Testis (tissue), 2 donors: ENCODE measurements at regions not wholly inside any gene's neighbourhood (a gene's known extent, or its start where the extent isn't known, plus 50 kb on each side); places are given as distances from the start of the nearest gene placed in this dataset.

Experiments used
- DNase-seq: peaks from one replicate; pipeline ENCODE4 v3.0.0-alpha.2; 2019
- H3K27ac ChIP-seq, 2 donors: fragments of 200-600 bp; sonication (generic); one replicate each; pipeline ENCODE4 v1.5.1; 2019
- H3K27me3 ChIP-seq: fragments of 200-600 bp; sonication (generic); one replicate; pipeline ENCODE4 v1.5.1; 2019
- H3K36me3 ChIP-seq: fragments of 200-600 bp; sonication (generic); one replicate; pipeline ENCODE4 v1.5.1; 2017; ENCODE audit warnings: low read depth; ENCODE audit errors: missing control alignments
- H3K4me1 ChIP-seq: fragments of 200-600 bp; sonication (generic); one replicate; pipeline ENCODE4 v1.5.1; 2019
- H3K4me3 ChIP-seq, 2 donors: fragments of 200-600 bp; sonication (generic); one replicate each; pipeline ENCODE4 v1.5.1; 2017 to 2019
- H3K9me3 ChIP-seq: fragments of 200-600 bp; sonication (generic); one replicate; pipeline ENCODE4 v1.5.1; 2017
- POLR2A ChIP-seq: fragments of 450-650 bp; IDR thresholded peaks from one replicate; pipeline ENCODE4 v1.6.1; 2017; ENCODE audit warnings: antibody characterized with exemption, mild to moderate bottlenecking, moderate library complexity
- WGBS, 2 donors: methylation state at CpG; one replicate each; pipeline ENCODE4 v1.1.5; 2018; 5-methylcytosine and 5-hydroxymethylcytosine counted together
- intact Hi-C: fragments of 100-400 bp; cut with DNase I; formaldehyde crosslinking; loops from one replicate; pipeline ENCODE4 v1.15.1; 2023; ENCODE audit warnings: low total_unique reads
- TF ChIP-seq, protein P1 (sequence below), 3 experiments: fragments of 450-650 bp in 2 of 3; fragments of 200-600 bp in 1 of 3; sonication (generic) in 1 of 3; IDR thresholded peaks; one replicate each; pipeline ENCODE4 v1.5.1; 2016 to 2019; ENCODE audit warnings: antibody characterized with exemption in 3 of 3, mild to moderate bottlenecking in 2 of 3, moderate library complexity in 1 of 3

- WGBS, 2 donors = 75 to 79% methylated on average over 2 of the region's 2 CpGs
- H3K27ac ChIP-seq = no peak overlapping the region
- no peaks in the 10 kb centered on the region for H3K27me3 ChIP-seq
- H3K9me3 ChIP-seq = no peaks in the 10 kb centered on the region
- intact Hi-C loops = no loop called here
- no peak for DNase-seq
- H3K4me1 ChIP-seq = no peaks in the 10 kb centered on the region
- no peaks in the 10 kb centered on the region for H3K36me3 ChIP-seq
- TF ChIP-seq, protein P1, sequence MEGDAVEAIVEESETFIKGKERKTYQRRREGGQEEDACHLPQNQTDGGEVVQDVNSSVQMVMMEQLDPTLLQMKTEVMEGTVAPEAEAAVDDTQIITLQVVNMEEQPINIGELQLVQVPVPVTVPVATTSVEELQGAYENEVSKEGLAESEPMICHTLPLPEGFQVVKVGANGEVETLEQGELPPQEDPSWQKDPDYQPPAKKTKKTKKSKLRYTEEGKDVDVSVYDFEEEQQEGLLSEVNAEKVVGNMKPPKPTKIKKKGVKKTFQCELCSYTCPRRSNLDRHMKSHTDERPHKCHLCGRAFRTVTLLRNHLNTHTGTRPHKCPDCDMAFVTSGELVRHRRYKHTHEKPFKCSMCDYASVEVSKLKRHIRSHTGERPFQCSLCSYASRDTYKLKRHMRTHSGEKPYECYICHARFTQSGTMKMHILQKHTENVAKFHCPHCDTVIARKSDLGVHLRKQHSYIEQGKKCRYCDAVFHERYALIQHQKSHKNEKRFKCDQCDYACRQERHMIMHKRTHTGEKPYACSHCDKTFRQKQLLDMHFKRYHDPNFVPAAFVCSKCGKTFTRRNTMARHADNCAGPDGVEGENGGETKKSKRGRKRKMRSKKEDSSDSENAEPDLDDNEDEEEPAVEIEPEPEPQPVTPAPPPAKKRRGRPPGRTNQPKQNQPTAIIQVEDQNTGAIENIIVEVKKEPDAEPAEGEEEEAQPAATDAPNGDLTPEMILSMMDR (IDR thresholded peaks at IDR 0.05) = no peak
- TF ChIP-seq POLR2A = no peak
- no peak overlapping the region for H3K4me3 ChIP-seq
These were observed 367.1 kb upstream of the KLF4 start for GRCh38 chr9:107856633-107857032.

GRCh38 chr9:107855164-107855563 lies 365.6 kb upstream of the KLF4 start:
- DNase-seq = no peak
- intact Hi-C loops = no loop called here
- no peak overlapping the region for H3K27ac ChIP-seq
- WGBS, 2 donors = 95 to 100% methylated on average over 1 of the region's 1 CpG
- H3K4me1 ChIP-seq = no peaks in the 10 kb centered on the region
- H3K4me3 ChIP-seq = no peak overlapping the region
- TF ChIP-seq, protein P1 (IDR thresholded peaks at IDR 0.05) = no peak
- no peaks in the 10 kb centered on the region for H3K9me3 ChIP-seq
- H3K36me3 ChIP-seq = no peaks in the 10 kb centered on the region
- H3K27me3 ChIP-seq = no peaks in the 10 kb centered on the region

GRCh38 chr9:107853461-107853860 lies 363.9 kb upstream of the KLF4 start:
- Histone ChIP-seq H3K27me3 (no peaks in the 10 kb centered on the region), H3K4me3 (no peak overlapping the region), H3K9me3 (no peaks in the 10 kb centered on the region), H3K4me1 (no peaks in the 10 kb centered on the region), H3K36me3 (no peaks in the 10 kb centered on the region), H3K27ac (no peak overlapping the region)
- no peak for DNase-seq
- no peak for TF ChIP-seq POLR2A
- TF ChIP-seq, protein P1 (IDR thresholded peaks at IDR 0.05) = no peak
- intact Hi-C loops = no loop called here
- WGBS, 2 donors = 77 to 86% methylated on average over 6 of the region's 6 CpGs

DNA sequence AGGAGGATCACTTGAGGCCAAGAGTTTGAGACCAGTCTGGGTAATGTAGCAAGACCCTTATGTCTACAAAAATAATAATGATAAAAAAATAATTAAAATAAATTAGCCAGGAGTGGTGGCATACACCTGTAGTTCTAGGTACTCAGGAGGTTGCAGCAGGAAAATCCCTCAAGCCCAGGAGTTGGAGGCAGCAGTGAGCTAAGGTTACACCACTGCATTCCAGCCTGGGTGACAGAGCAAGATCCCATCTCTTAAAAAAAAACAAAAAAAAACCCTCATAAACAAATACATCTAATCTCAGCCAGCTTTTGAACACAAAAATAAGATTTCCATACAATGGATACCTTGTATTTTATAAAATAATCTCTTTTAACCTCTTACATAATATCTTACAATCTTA lies 363.3 kb upstream of the KLF4 start:
- Histone ChIP-seq H3K9me3 (no peaks in the 10 kb centered on the region), H3K36me3 (no peaks in the 10 kb centered on the region), H3K27ac (no peak overlapping the region), H3K27me3 (no peaks in the 10 kb centered on the region), H3K4me3 (no peak overlapping the region), H3K4me1 (no peaks in the 10 kb centered on the region)
- intact Hi-C loops = no loop called here
- TF ChIP-seq, protein P1 (IDR thresholded peaks at IDR 0.05) = no peak
- no peak for TF ChIP-seq POLR2A
- no peak for DNase-seq

GRCh38 chr9:107850653-107851052 lies 361.1 kb upstream of the KLF4 start:
- H3K4me1 ChIP-seq = no peaks in the 10 kb centered on the region
- no peak for DNase-seq
- H3K4me3 ChIP-seq = no peak overlapping the region
- TF ChIP-seq, protein P1 (IDR thresholded peaks at IDR 0.05) = no peak
- TF ChIP-seq POLR2A = no peak
- H3K36me3 ChIP-seq = no peaks in the 10 kb centered on the region
- intact Hi-C loops = no loop called here
- no peak overlapping the region for H3K27ac ChIP-seq
- no peaks in the 10 kb centered on the region for H3K9me3 ChIP-seq
- no peaks in the 10 kb centered on the region for H3K27me3 ChIP-seq
- WGBS, 2 donors = 89 to 93% methylated on average over 6 of the region's 6 CpGs
